ENCODE measurements at regions not wholly inside any gene's neighbourhood (a gene's known extent, or its start where the extent isn't known, plus 50 kb on each side); places are given as distances from the start of the nearest gene placed in this dataset.

- TF ChIP-seq CTCF (IDR thresholded peaks at IDR 0.05; ENCODE audit: insufficient read depth, low read length, poor library complexity, severe bottlenecking): no peak
- no peak for TF ChIP-seq EZH2phosphoT487 (conservative IDR thresholded peaks at IDR 0.05; ENCODE audit: low read length)
Measured at GRCh38 chr2:3059141-3059925, 318.3 kb downstream of the EIPR1 start.

All from SU-DHL-6 (cell line).